Endothelial cell (in vitro differentiated cells): ENCODE measurements at regions not wholly inside any gene's neighbourhood (a gene's known extent, or its start where the extent isn't known, plus 50 kb on each side); places are given as distances from the start of the nearest gene placed in this dataset.

ENCODE experiments used
- DNase-seq: peaks from one replicate; pipeline ENCODE4 v3.0.0; 2021; ENCODE audit warnings: low spot score
- H3K27ac Mint-ChIP-seq: one replicate; pipeline ENCODE4 v1.8.0; 2021; ENCODE audit warnings: mixed read lengths, inconsistent platforms; ENCODE audit not compliant: unreplicated experiment
- H3K27me3 Mint-ChIP-seq: one replicate; pipeline ENCODE4 v1.8.0; 2021; ENCODE audit warnings: mild to moderate bottlenecking, moderate library complexity, mixed read lengths, inconsistent platforms; ENCODE audit not compliant: unreplicated experiment
- H3K36me3 Mint-ChIP-seq: one replicate; pipeline ENCODE4 v1.8.0; 2021; ENCODE audit warnings: mild to moderate bottlenecking, low read depth, mixed read lengths, inconsistent platforms; ENCODE audit not compliant: unreplicated experiment
- H3K4me1 Mint-ChIP-seq: one replicate; pipeline ENCODE4 v1.8.0; 2021; ENCODE audit warnings: mild to moderate bottlenecking, mixed read lengths, inconsistent platforms; ENCODE audit not compliant: unreplicated experiment
- H3K4me3 Mint-ChIP-seq: one replicate; pipeline ENCODE4 v1.8.0; 2021; ENCODE audit warnings: mild to moderate bottlenecking, mixed read lengths, inconsistent platforms; ENCODE audit not compliant: unreplicated experiment
- H3K9me3 Mint-ChIP-seq: one replicate; pipeline ENCODE4 v1.8.0; 2021; ENCODE audit warnings: mixed read lengths, inconsistent platforms; ENCODE audit not compliant: unreplicated experiment
- CTCF ChIP-seq: fragments of 200-600 bp; sonication (generic); IDR thresholded peaks from one replicate; pipeline ENCODE4 v1.5.0; 2021; ENCODE audit warnings: antibody characterized with exemption; ENCODE audit not compliant: unreplicated experiment

DNA sequence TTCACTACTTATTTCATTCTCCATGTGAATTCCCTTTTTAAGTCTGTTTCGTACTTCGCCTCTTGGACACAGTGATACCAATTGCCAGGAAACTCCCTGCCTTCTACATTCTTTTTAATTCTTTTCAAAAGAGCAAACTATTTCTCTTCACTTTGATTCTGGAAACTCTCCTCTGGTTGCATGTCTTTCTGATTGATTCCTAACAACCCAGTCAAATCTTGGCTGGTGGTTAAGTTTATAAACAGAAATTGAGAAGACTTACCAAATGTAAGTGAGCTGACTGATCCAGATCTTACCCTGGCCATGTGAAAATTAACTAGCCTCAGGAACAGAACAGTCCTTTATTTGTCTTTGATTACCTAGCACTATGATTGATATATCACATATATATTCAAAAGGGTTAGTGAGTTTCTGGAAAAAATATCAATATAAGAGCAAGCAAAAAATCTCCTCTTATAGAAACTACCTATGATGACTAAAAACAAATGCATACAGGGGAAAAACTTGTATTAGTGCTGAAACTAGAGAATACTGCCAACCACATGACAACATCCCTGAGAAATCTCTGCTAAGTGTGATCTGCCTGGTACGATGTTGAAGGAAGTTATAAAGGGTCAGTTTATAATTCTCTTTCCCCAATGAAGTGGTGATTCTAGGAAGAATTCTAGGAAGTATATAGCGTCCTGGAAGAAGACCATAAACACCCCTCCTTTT is 152.6 kb upstream of the HTR2A start:
- no peak overlapping the region for H3K4me3 Mint-ChIP-seq

GRCh38 chr13:47046706-47047105 is 149.9 kb upstream of the HTR2A start:
- H3K36me3 Mint-ChIP-seq, result no peaks in the 10 kb centered on the region
- no peak for TF ChIP-seq CTCF
- peaks cover 2% of the 10 kb centered on the region for H3K27me3 Mint-ChIP-seq
- no peak for DNase-seq
- H3K27ac Mint-ChIP-seq, result no peak overlapping the region
- H3K4me1 Mint-ChIP-seq, result peaks cover 20% of the 10 kb centered on the region
- no peak overlapping the region for H3K4me3 Mint-ChIP-seq
- H3K9me3 Mint-ChIP-seq, result no peaks in the 10 kb centered on the region

More for the DNA sequence above, 152.6 kb upstream of the HTR2A start:
- Mint-ChIP-seq H3K9me3 (no peaks in the 10 kb centered on the region), H3K4me1 (peaks cover 20% of the 10 kb centered on the region), H3K36me3 (no peaks in the 10 kb centered on the region), H3K27me3 (peaks cover 2% of the 10 kb centered on the region), H3K27ac (peak overlapping the region; percentile 65)
- no peak for TF ChIP-seq CTCF
- DNase-seq, result no peak

DNA sequence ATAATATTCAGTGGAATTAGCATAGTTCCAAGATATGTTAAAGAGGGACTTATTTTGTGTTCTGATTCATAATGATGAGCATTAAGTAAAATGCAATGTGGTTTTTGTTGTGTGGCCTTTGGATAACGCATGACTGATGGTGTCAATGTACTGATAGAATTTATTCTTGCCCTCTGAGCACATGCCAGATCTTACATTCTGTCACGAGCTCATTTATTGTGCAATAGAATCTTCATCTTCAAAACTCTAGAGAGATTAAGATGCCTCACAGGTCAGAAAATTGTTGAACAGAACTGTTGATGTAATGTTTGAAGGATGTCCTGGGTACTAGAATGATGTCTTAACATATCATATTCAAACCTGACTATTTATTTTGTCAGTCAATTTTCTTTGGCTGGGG is 148.0 kb upstream of the HTR2A start:
- no peak for TF ChIP-seq CTCF
- no peaks in the 10 kb centered on the region for H3K27me3 Mint-ChIP-seq
- H3K9me3 Mint-ChIP-seq, result no peaks in the 10 kb centered on the region
- H3K4me3 Mint-ChIP-seq, result no peak overlapping the region
- H3K27ac Mint-ChIP-seq, result no peak overlapping the region
- no peak for DNase-seq
- H3K36me3 Mint-ChIP-seq, result no peaks in the 10 kb centered on the region
- H3K4me1 Mint-ChIP-seq, result peaks cover 17% of the 10 kb centered on the region

DNA sequence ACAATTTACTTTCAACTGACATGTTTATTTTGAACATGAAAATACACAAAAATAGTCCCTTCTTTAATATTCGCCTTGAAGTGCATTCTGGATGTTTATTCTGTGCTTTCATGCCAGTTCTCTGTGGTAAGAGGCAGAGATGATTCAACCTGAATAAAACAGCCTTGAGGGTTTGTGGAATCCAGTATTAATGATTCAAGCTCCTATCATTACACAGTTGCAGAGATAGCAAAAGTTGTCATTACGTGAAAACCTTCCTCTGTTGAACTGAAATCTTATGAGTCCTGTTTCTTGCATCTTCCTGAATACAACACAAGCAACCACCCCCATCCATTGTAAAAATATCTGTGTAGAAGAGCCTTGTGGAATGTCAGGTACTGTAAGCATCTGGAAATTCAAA is 142.3 kb upstream of the HTR2A start:
- Mint-ChIP-seq H3K27ac (no peak overlapping the region), H3K27me3 (no peaks in the 10 kb centered on the region), H3K4me1 (no peaks in the 10 kb centered on the region), H3K36me3 (no peaks in the 10 kb centered on the region), H3K4me3 (no peak overlapping the region), H3K9me3 (no peaks in the 10 kb centered on the region)
- DNase-seq, result no peak
- TF ChIP-seq CTCF, result no peak

- no peak for DNase-seq
- Mint-ChIP-seq H3K4me3 (no peak overlapping the region), H3K36me3 (no peaks in the 10 kb centered on the region), H3K4me1 (peaks cover 4% of the 10 kb centered on the region), H3K27ac (no peak overlapping the region), H3K9me3 (no peaks in the 10 kb centered on the region), H3K27me3 (no peaks in the 10 kb centered on the region)
- no peak for TF ChIP-seq CTCF
These were observed 141.3 kb upstream of the HTR2A start for GRCh38 chr13:47038188-47038587.
